Gastroesophageal sphincter (tissue), 4 donors: ENCODE measurements at regions not wholly inside any gene's neighbourhood (a gene's known extent, or its start where the extent isn't known, plus 50 kb on each side); places are given as distances from the start of the nearest gene placed in this dataset.

Experiments used
- ATAC-seq: fragments of 150-250 bp; one replicate; pipeline ENCODE4 v1.9.1; 2016; ENCODE audit warnings: mild to moderate bottlenecking, moderate library complexity
- H3K27ac ChIP-seq, 4 donors: fragments of 200-600 bp; sonication (generic) in 3 of 4; 1 replicate in 3 of 4; 2 replicates in 1 of 4; pipeline ENCODE4 v1.5.1; 2016 to 2019
- H3K27me3 ChIP-seq: fragments of 200-600 bp; sonication (generic); one replicate; pipeline ENCODE4 v1.5.1; 2019
- H3K36me3 ChIP-seq, 2 donors: fragments of 200-600 bp; sonication (generic); one replicate each; pipeline ENCODE4 v1.5.1; 2019; ENCODE audit warnings: control low read depth in 1 of 2
- H3K4me1 ChIP-seq, 3 donors: fragments of 200-600 bp; sonication (generic); 1 replicate in 2 of 3; 2 replicates in 1 of 3; pipeline ENCODE4 v1.5.1; 2016 to 2019; ENCODE audit warnings: control low read depth in 2 of 3
- H3K4me3 ChIP-seq, 2 donors: fragments of 200-600 bp; sonication (generic); one replicate each; pipeline ENCODE4 v1.5.1; 2019; ENCODE audit warnings: mild to moderate bottlenecking in 1 of 2, moderate library complexity in 1 of 2
- H3K9me3 ChIP-seq, 3 donors: fragments of 200-600 bp; sonication (generic); one replicate each; pipeline ENCODE4 v1.5.1; 2017 to 2019; ENCODE audit warnings: control low read depth in 2 of 3
- CTCF ChIP-seq, 4 experiments: fragments of 200-600 bp in 2 of 4; fragments of 450-650 bp in 2 of 4; sonication (generic) in 1 of 4; IDR thresholded peaks; one replicate each; pipeline ENCODE4 v1.5.1; 2017 to 2019; ENCODE audit warnings: antibody characterized with exemption in 4 of 4, mild to moderate bottlenecking in 2 of 4, moderate library complexity in 2 of 4
- EP300 ChIP-seq: sonication (generic); formaldehyde crosslinking; IDR thresholded peaks from one replicate; pipeline ENCODE4 v1.6.1; 2017; ENCODE audit warnings: antibody characterized with exemption, mild to moderate bottlenecking
- POLR2A ChIP-seq, 2 donors: fragments of 450-650 bp; IDR thresholded peaks; one replicate each; pipeline ENCODE4 v1.6.1; 2017; ENCODE audit warnings: antibody characterized with exemption in 2 of 2, mild to moderate bottlenecking in 2 of 2, moderate library complexity in 1 of 2
- POLR2AphosphoS5 ChIP-seq: sonication (generic); formaldehyde crosslinking; IDR thresholded peaks from one replicate; pipeline ENCODE4 v1.6.1; 2017; ENCODE audit warnings: antibody characterized with exemption
- WGBS, 2 donors: methylation state at CpG; one replicate each; pipeline ENCODE4 v1.1.5; 2018; ENCODE audit warnings: low coverage in 1 of 2; 5-methylcytosine and 5-hydroxymethylcytosine counted together

GRCh38 chr16:6615636-6616035 is 717.0 kb upstream of the RBFOX1 start:
- no peak overlapping the region for H3K27ac ChIP-seq
- ATAC-seq = no peak
- H3K36me3 ChIP-seq = no peaks in the 10 kb centered on the region
- H3K4me3 ChIP-seq = no peak overlapping the region
- WGBS, 2 donors = 55 to 74% methylated on average over 7 to 10 of the region's 12 CpGs
- peaks cover 10% of the 10 kb centered on the region for H3K27me3 ChIP-seq
- H3K9me3 ChIP-seq = peaks cover 0 to 9% (median 0%) of the 10 kb centered on the region in 3 donors
- H3K4me1 ChIP-seq = no peaks in the 10 kb centered on the region
- TF ChIP-seq EP300 (no peak), POLR2A (IDR thresholded peaks at IDR 0.05) (no peak), CTCF (IDR thresholded peaks at IDR 0.05) (no peak), POLR2AphosphoS5 (no peak)

- no peak for ATAC-seq
- Histone ChIP-seq H3K4me1 (no peaks in the 10 kb centered on the region), H3K9me3 (no peaks in the 10 kb centered on the region), H3K4me3 (no peak overlapping the region), H3K36me3 (no peaks in the 10 kb centered on the region), H3K27me3 (peaks cover 16% of the 10 kb centered on the region), H3K27ac (no peak overlapping the region)
- TF ChIP-seq CTCF (IDR thresholded peaks at IDR 0.05) (no peak), POLR2A (IDR thresholded peaks at IDR 0.05) (no peak), EP300 (no peak), POLR2AphosphoS5 (no peak)
- 50 to 56% methylated on average over 3 to 6 of the region's 7 CpGs for WGBS, 2 donors
These were observed 721.1 kb upstream of the RBFOX1 start for GRCh38 chr16:6611535-6611934.

- no peak overlapping the region for H3K4me3 ChIP-seq
- H3K36me3 ChIP-seq = no peaks in the 10 kb centered on the region
- H3K4me1 ChIP-seq = no peaks in the 10 kb centered on the region
- WGBS, 2 donors = 56 to 84% methylated on average over 5 to 11 of the region's 11 CpGs
- peaks cover 7% of the 10 kb centered on the region for H3K27me3 ChIP-seq
- H3K9me3 ChIP-seq = no peaks in the 10 kb centered on the region
- no peak for ATAC-seq
- no peak for TF ChIP-seq CTCF (IDR thresholded peaks at IDR 0.05)
- TF ChIP-seq POLR2A (IDR thresholded peaks at IDR 0.05) = no peak
- no peak for TF ChIP-seq POLR2AphosphoS5
- no peak for TF ChIP-seq EP300
- H3K27ac ChIP-seq = no peak overlapping the region
These were observed 727.2 kb upstream of the RBFOX1 start for GRCh38 chr16:6605490-6605889.

- ATAC-seq = no peak
- no peak overlapping the region for H3K4me3 ChIP-seq
- no peaks in the 10 kb centered on the region for H3K27me3 ChIP-seq
- H3K9me3 ChIP-seq = no peaks in the 10 kb centered on the region
- no peaks in the 10 kb centered on the region for H3K4me1 ChIP-seq
- TF ChIP-seq POLR2AphosphoS5 (no peak), CTCF (IDR thresholded peaks at IDR 0.05) (no peak), EP300 (no peak), POLR2A (IDR thresholded peaks at IDR 0.05) (no peak)
- H3K36me3 ChIP-seq = no peaks in the 10 kb centered on the region
- 40 to 49% methylated on average over 3 to 4 of the region's 4 CpGs for WGBS, 2 donors
- H3K27ac ChIP-seq = no peak overlapping the region
These were observed 728.8 kb upstream of the RBFOX1 start for GRCh38 chr16:6603780-6604325.

- no peak for ATAC-seq
- Histone ChIP-seq H3K4me1 (no peaks in the 10 kb centered on the region), H3K4me3 (no peak overlapping the region), H3K36me3 (no peaks in the 10 kb centered on the region), H3K27ac (no peak overlapping the region), H3K27me3 (no peaks in the 10 kb centered on the region), H3K9me3 (no peaks in the 10 kb centered on the region)
- TF ChIP-seq CTCF (IDR thresholded peaks at IDR 0.05) = no peak
- TF ChIP-seq EP300 = no peak
- TF ChIP-seq POLR2A (IDR thresholded peaks at IDR 0.05) = no peak
- TF ChIP-seq POLR2AphosphoS5 = no peak
- no CpG with 5 or more reads among the region's 1 CpG for WGBS, 2 donors
These were observed 730.2 kb upstream of the RBFOX1 start for GRCh38 chr16:6602405-6602804.
